Spleen (tissue), 7 donors: ENCODE measurements at regions not wholly inside any gene's neighbourhood (a gene's known extent, or its start where the extent isn't known, plus 50 kb on each side); places are given as distances from the start of the nearest gene placed in this dataset.

ENCODE experiments used
- CTCF ChIP-seq, 11 experiments: fragments of 200-600 bp in 7 of 11; fragments of 450-650 bp in 4 of 11; sonication (generic) in 4 of 11; IDR thresholded peaks in 8 of 11; conservative IDR thresholded peaks in 3 of 11; 1 replicate in 7 of 11; 2 replicates in 4 of 11; pipeline versions ENCODE4 v1.4.0 to v1.8.0; 2016 to 2021; ENCODE audit warnings: antibody characterized with exemption in 11 of 11, inconsistent platforms in 4 of 11, mild to moderate bottlenecking in 1 of 11
- POLR2AphosphoS5 ChIP-seq, 3 donors: sonication (generic); formaldehyde crosslinking; IDR thresholded peaks; one replicate each; pipeline ENCODE4 v1.5.1; 2017; ENCODE audit warnings: antibody characterized with exemption in 3 of 3
- donor health status: DM: no; HTN: no; CAD: no; lungs with moderate emphysema.
- donor health status: DM: no; HTN: no; CAD: no.
- donor health status: DM: no; HTN: no; CAD: no.

GRCh38 chr4:110260299-110260698 lies 61.9 kb upstream of the ELOVL6 start:
- no peak for TF ChIP-seq CTCF (IDR thresholded peaks at IDR 0.05 in 8 of 11, conservative IDR thresholded peaks at IDR 0.05 in 3 of 11)
- TF ChIP-seq POLR2AphosphoS5 (IDR thresholded peaks at IDR 0.05), result no peak
